Sigmoid colon (tissue), 6 donors: ENCODE measurements at regions not wholly inside any gene's neighbourhood (a gene's known extent, or its start where the extent isn't known, plus 50 kb on each side); places are given as distances from the start of the nearest gene placed in this dataset.
A peak's percentile ranks its signal among the peaks of the same experiment; 100 is the strongest.

Experiments used
- DNase-seq: peaks from one replicate; pipeline ENCODE4 v3.0.0-alpha.2; 2019
- H3K27ac ChIP-seq, 4 donors: fragments of 200-600 bp; sonication (generic); one replicate each; pipeline ENCODE4 v1.5.1; 2016 to 2019; ENCODE audit warnings: mild to moderate bottlenecking in 1 of 4
- H3K27me3 ChIP-seq, 3 donors: fragments of 200-600 bp; sonication (generic); one replicate each; pipeline ENCODE4 v1.5.1; 2019; ENCODE audit warnings: mild to moderate bottlenecking in 1 of 3
- H3K36me3 ChIP-seq, 4 donors: fragments of 200-600 bp; sonication (generic); one replicate each; pipeline ENCODE4 v1.5.1; 2016 to 2019
- H3K4me1 ChIP-seq, 4 donors: fragments of 200-600 bp; sonication (generic); one replicate each; pipeline ENCODE4 v1.5.1; 2017 to 2019
- H3K4me3 ChIP-seq, 4 donors: fragments of 200-600 bp; sonication (generic); one replicate each; pipeline ENCODE4 v1.5.1; 2017 to 2019; ENCODE audit warnings: mild to moderate bottlenecking in 2 of 4, moderate library complexity in 1 of 4
- H3K9me3 ChIP-seq, 4 donors: fragments of 200-600 bp in 3 of 4; sonication (generic) in 3 of 4; one replicate each; pipeline versions ENCODE4 v1.5.1 to v1.6.1; 2013 to 2019
- EP300 ChIP-seq, 4 donors: sonication (generic); formaldehyde crosslinking; IDR thresholded peaks; one replicate each; pipeline ENCODE4 v1.6.1; 2017; ENCODE audit warnings: antibody characterized with exemption in 4 of 4
- POLR2A ChIP-seq, 2 donors: fragments of 450-650 bp; IDR thresholded peaks; one replicate each; pipeline ENCODE4 v1.6.1; 2016; ENCODE audit warnings: antibody characterized with exemption in 2 of 2, mild to moderate bottlenecking in 2 of 2, moderate library complexity in 2 of 2
- POLR2AphosphoS5 ChIP-seq, 4 donors: sonication (generic); formaldehyde crosslinking; IDR thresholded peaks; one replicate each; pipeline ENCODE4 v1.6.1; 2017; ENCODE audit warnings: antibody characterized with exemption in 4 of 4
- WGBS, 2 donors: extraction: QIAGEN DNeasy Blood & Tissue Kit; methylation state at CpG; one replicate each; pipeline ENCODE4 v1.1.7; 2013; 5-methylcytosine and 5-hydroxymethylcytosine counted together
- intact Hi-C: fragments of 100-400 bp; cut with DNase I; formaldehyde crosslinking; loops from one replicate; pipeline ENCODE4 v1.15.1; 2023
- TF ChIP-seq, protein P1 (sequence below), 4 experiments: fragments of 450-650 bp in 3 of 4; fragments of 200-600 bp in 1 of 4; IDR thresholded peaks; one replicate each; pipeline ENCODE4 v1.5.1; 2016 to 2019; ENCODE audit warnings: antibody characterized with exemption in 4 of 4, mild to moderate bottlenecking in 3 of 4, moderate library complexity in 2 of 4
- donor health status: healthy with polysubstance abuse.
- donor health status: healthy.

GRCh38 chr12:46556819-46557524, 184.4 kb upstream of the SLC38A2 start:
- no peaks in the 10 kb centered on the region for H3K9me3 ChIP-seq
- intact Hi-C loops: loop anchor here (5.0 kb wide), 2 partner anchors 155 to 175 kb away; no protein-coding TSS in a partner anchor
- TF ChIP-seq, protein P1, sequence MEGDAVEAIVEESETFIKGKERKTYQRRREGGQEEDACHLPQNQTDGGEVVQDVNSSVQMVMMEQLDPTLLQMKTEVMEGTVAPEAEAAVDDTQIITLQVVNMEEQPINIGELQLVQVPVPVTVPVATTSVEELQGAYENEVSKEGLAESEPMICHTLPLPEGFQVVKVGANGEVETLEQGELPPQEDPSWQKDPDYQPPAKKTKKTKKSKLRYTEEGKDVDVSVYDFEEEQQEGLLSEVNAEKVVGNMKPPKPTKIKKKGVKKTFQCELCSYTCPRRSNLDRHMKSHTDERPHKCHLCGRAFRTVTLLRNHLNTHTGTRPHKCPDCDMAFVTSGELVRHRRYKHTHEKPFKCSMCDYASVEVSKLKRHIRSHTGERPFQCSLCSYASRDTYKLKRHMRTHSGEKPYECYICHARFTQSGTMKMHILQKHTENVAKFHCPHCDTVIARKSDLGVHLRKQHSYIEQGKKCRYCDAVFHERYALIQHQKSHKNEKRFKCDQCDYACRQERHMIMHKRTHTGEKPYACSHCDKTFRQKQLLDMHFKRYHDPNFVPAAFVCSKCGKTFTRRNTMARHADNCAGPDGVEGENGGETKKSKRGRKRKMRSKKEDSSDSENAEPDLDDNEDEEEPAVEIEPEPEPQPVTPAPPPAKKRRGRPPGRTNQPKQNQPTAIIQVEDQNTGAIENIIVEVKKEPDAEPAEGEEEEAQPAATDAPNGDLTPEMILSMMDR (IDR thresholded peaks at IDR 0.05): no peak
- TF ChIP-seq POLR2AphosphoS5 (IDR thresholded peaks at IDR 0.05) (no peak), POLR2A (IDR thresholded peaks at IDR 0.05) (no peak), EP300 (IDR thresholded peaks at IDR 0.05) (no peak)
- peak overlapping the region; percentile 35 to 82 (median 72) for H3K27ac ChIP-seq
- 88 to 90% methylated on average over 6 of the region's 6 CpGs for WGBS, 2 donors
- no peaks in the 10 kb centered on the region for H3K27me3 ChIP-seq
- H3K4me3 ChIP-seq: no peak overlapping the region
- H3K36me3 ChIP-seq: no peaks in the 10 kb centered on the region
- no peak for DNase-seq
- peaks cover 0 to 75% (median 45%) of the 10 kb centered on the region in 4 donors for H3K4me1 ChIP-seq

GRCh38 chr12:46556105-46556559, 183.6 kb upstream of the SLC38A2 start:
- no peak for DNase-seq
- H3K9me3 ChIP-seq: no peaks in the 10 kb centered on the region
- H3K27ac ChIP-seq: peak overlapping the region; percentile 35 to 82 (median 72)
- 65 to 76% methylated on average over 2 of the region's 2 CpGs for WGBS, 2 donors
- TF ChIP-seq POLR2A (IDR thresholded peaks at IDR 0.05) (no peak), EP300 (IDR thresholded peaks at IDR 0.05) (peak in 1 of 4 donors; percentile 72), POLR2AphosphoS5 (IDR thresholded peaks at IDR 0.05) (peak; percentile 32 to 68 (median 46))
- TF ChIP-seq, protein P1 (IDR thresholded peaks at IDR 0.05): no peak
- H3K4me3 ChIP-seq: no peak overlapping the region
- H3K4me1 ChIP-seq: peaks cover 0 to 71% (median 44%) of the 10 kb centered on the region in 4 donors
- no peaks in the 10 kb centered on the region for H3K36me3 ChIP-seq
- H3K27me3 ChIP-seq: no peaks in the 10 kb centered on the region
- intact Hi-C loops: loop anchor here (5.0 kb wide), 2 partner anchors 154 to 174 kb away; no protein-coding TSS in a partner anchor

DNA sequence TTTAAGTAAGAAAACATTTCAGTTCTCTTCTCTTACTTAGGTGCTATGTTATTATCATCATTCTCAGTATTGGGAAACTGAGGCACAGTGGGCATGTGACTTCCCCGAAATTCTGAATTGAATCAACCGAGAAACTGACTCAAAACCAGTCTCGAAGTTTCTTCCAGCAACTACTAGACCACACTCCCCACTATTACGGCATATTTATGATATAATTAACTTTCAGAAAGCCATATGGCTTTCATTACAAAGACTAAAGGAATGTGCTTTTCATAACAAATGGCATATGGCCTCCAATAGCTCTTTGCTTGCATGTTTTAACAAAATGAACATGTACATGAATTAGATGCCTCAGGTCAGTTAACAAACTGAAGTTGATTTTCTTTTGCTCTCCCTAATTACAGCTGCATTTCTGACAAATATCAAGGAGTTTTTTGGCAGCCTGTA, 182.9 kb upstream of the SLC38A2 start:
- intact Hi-C loops: loop anchor here (2.0 to 5.0 kb wide), 3 partner anchors 31 to 173 kb away; no protein-coding TSS in a partner anchor
- TF ChIP-seq EP300 (IDR thresholded peaks at IDR 0.05) (peak in 2 of 4 donors; percentile 9 to 58), POLR2AphosphoS5 (IDR thresholded peaks at IDR 0.05) (peak in 3 of 4 donors; percentile 68 to 80 (median 75)), POLR2A (IDR thresholded peaks at IDR 0.05) (no peak)
- TF ChIP-seq, protein P1 (IDR thresholded peaks at IDR 0.05): no peak
- no peaks in the 10 kb centered on the region for H3K36me3 ChIP-seq
- peak overlapping the region; percentile 35 to 82 (median 72) for H3K27ac ChIP-seq
- H3K4me1 ChIP-seq: peaks cover 0 to 68% (median 44%) of the 10 kb centered on the region in 4 donors
- no peak overlapping the region for H3K4me3 ChIP-seq
- H3K27me3 ChIP-seq: no peaks in the 10 kb centered on the region
- WGBS, 2 donors: 70 to 76% methylated on average over 4 of the region's 4 CpGs
- DNase-seq: no peak
- H3K9me3 ChIP-seq: no peaks in the 10 kb centered on the region

GRCh38 chr12:46554460-46554859, 181.9 kb upstream of the SLC38A2 start:
- Histone ChIP-seq H3K4me1 (peaks cover 0 to 59% (median 34%) of the 10 kb centered on the region in 4 donors), H3K9me3 (no peaks in the 10 kb centered on the region), H3K36me3 (no peaks in the 10 kb centered on the region), H3K27me3 (no peaks in the 10 kb centered on the region), H3K27ac (peak overlapping the region in 3 of 4 donors; percentile 64 to 82 (median 79)), H3K4me3 (no peak overlapping the region)
- TF ChIP-seq, protein P1 (IDR thresholded peaks at IDR 0.05): no peak
- no peak for TF ChIP-seq EP300 (IDR thresholded peaks at IDR 0.05)
- TF ChIP-seq POLR2AphosphoS5 (IDR thresholded peaks at IDR 0.05): no peak
- no peak for TF ChIP-seq POLR2A (IDR thresholded peaks at IDR 0.05)
- WGBS, 2 donors: 83 to 91% methylated on average over 2 of the region's 2 CpGs
- intact Hi-C loops: loop anchor here (2.0 kb wide), 1 partner anchor 30 kb away; no protein-coding TSS in a partner anchor
- no peak for DNase-seq
